GM21619 (cell line): ENCODE measurements at regions not wholly inside any gene's neighbourhood (a gene's known extent, or its start where the extent isn't known, plus 50 kb on each side); places are given as distances from the start of the nearest gene placed in this dataset.

ENCODE experiments used
- ATAC-seq: cut with Tn5 transposase; IDR thresholded peaks from one replicate; pipeline ENCODE4 v1.9.1; 2021; ENCODE audit not compliant: unreplicated experiment

DNA sequence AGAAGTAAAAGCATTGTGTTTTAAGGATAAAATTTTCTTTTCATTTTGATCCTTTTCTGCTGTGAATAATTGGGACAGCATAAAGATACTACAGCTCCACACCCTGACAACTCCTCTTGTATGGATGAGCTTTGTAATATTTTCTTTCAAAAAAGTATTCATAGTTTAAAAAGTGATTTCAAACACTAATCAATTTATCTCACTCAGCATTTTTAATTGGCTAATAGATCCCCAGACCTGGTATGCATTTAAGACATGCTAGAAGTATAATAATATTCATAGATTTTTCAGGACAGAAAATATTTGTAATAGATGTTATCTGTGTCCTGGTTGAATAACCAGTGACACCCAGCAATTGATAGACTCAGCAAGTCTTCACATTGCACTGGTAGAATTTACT, 510.7 kb downstream of the RIT2 start:
- ATAC-seq: no peak

DNA sequence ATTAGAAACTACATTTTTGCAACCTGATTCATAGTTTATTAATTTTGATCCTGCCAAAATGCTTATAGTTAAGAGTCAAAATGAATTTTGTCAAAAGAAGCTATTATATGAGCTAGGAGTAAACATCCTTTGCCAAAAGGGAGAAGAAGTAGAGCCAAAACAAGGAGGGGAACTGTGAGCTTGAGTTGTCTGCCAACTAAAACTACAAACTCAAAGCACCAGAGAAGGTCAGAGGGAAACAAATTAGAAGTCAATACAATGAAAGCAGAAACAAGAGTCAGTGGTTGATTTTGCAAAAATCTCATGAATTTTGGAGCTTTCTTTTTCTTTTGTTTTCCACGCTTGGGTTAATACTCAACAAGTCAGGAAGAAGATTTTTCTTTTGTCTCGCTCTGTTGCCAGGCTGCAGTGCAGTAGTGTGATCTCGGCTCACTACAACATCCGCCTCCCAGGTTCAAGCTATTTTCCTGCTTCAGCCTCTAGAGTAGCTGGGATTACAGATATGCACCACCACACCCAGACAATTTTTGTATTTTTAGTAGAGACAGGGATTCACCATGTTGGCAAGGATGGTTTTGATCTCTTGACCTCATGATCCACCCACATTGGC, 508.5 kb downstream of the RIT2 start:
- no peak for ATAC-seq

DNA sequence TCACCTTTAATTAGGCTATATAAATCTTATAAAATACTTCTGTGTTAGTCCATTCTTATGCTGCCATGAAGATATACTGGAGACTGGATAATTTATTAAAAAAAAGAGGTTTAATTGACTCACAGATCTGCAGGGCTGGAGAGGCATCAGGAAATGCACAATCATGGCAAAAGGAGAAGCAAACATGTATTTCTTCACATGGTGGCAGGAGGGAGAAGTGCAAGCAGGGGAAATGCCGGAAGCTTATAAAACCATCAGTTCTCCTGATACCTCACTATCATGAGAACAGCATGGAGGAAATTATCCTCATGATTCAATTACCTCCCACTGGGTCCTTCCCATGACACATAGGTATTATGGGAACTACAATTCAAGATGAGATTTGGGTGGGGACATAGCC, 504.4 kb downstream of the RIT2 start:
- no peak for ATAC-seq

DNA sequence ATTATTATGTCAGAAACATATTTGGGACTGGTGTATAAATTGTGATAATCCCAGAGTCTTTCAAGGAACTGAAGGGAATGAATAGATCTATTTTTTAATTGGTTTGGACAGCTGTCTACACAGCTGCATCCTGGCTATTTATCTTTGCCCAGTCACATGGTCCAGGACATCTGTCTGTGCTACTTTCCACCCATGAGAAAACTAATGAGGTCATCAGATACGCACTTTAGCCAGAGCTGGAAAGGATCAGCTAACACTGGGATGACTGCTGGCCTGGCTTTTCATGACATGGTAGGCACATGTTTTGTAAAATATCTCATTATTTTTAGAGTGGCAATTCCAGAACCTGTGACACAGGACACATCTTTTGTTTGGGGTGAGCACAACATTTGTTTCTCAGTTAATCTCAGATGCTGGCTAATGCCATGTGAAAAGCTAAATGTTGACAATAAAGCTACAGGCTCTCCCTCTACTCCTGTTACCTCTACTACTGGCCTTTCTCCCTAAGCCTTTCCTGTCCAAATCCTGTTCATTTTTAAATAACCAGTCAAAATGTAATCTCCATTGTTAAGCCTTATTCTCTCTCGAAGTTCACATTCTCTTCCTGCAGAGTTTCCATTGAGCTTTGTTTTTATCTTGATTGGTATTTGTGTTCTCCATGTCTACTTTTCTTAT, 500.7 kb downstream of the RIT2 start:
- ATAC-seq: no peak

DNA sequence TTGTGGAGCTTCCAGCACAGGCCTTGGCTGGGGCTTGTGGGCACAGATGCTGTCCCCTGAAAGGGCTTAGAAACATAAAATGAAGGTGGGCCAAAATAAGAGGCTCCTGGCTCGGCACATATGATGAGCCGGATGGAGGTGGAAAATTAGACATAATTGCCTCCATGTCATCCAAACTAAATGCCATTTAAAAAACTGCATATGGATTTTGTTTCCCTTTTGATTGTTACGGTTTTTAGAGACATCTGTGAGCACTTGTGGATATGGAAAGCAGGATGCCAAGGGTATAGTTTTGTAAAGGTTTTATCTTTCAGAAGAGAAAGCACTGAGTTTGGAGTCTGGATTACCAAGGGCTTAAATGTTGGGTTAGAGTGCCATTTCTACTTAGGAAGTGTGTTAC, 498.3 kb downstream of the RIT2 start:
- no peak for ATAC-seq

DNA sequence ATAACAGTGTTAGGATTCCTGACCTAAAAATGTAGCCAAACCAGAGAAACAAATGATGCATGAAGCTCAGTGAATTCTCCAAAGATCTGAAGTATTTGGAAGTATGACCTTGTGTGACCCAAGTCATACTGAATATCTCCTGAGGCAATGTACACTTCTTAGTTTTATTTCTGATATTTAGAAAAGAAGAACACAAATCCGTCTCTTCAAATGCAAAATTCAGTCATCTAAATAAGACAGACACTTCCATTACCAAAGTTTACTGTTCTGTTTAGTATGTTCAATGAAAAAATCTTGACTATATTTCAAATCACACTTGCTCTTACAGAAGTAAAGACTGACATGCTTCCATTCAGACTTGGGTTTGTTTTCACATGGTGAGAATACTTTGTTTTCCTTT, 495.7 kb downstream of the RIT2 start:
- no peak for ATAC-seq

DNA sequence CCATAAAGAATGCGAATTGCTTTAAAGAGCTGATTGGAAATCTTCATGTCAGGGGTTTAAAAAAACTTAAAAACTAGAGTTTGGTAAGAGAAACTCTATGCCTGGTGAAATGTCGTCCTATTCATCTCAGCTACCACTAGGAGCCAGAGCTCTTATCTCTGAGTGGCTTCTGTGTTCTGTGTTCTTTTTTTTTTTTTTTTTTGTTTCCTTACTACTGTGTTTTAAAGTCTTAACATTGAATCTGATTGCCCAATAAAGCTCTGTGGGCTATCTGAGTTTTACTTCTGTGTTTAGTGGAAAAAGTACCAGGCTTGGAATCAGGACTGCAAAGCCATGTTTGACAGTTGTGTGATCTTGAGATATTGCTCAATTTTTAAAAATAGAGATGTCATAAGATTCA, 494.8 kb downstream of the RIT2 start:
- ATAC-seq: no peak

DNA sequence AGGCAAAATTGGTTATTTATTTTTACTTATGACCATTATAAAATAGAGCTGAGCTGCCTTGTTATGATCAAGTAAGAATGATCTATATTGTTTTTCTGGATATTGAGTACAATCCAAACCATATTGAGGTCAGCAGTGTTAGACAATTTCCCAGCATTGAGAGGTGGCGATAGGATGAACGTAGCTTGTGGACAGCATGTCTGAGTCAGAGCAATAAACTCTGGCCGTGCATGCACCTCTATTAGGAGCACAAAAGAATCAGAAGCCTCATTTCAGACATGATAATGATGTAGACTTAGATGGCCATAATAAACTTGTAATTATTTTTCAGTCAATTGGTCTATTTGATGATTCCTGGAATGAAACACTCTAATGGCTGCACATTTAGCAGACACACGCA, 491.6 kb downstream of the RIT2 start:
- ATAC-seq: no peak

DNA sequence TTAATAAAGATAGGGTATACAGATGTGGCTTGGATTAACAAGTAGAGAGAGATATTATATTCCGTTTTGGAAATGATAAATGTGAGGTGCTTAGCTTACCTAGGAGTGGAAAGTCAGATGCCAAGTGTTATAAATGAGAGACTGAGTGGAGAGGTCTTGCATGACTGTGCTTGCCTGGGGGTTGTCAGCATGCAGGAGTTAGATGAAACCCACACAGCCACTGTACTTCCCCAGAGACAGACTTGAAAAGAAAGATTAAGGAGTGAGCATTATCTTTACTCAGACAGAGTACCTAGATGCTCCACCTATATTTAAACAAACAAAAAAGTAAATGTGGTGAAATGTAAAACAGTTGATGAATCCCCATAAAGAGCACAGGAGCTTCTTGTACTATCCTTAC, 482.7 kb downstream of the RIT2 start:
- ATAC-seq: no peak

DNA sequence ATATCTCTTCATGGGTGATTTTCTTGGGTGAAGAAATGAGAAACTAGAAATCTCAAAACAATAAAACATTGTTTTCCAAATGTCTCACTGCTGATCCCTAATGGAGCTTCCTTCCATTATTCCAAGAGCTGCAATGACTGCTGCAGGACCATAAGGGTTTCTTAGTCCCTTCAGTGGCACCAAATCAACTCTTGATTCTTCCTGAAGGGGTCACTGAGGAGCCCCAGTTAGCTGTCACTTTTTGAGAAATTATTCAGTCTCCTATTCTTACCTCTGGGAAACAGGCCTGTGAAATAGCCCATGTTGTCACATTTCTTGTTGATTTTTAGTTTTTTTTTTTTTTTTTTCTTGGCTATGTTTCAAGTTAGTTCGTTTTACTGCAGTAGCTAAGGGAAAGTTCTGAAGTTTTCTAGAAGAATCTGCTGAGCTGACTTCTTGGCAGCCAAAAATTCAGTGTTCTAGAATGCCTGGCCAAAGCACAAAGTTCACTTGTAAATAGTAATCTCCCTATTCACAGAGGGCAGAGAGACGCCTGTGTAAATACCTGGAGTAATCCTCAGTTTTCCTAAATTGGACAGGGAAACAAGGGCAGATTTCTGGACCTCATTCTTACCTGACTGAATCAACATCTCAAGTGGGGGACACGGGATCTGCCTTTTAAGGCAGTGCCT, 480.0 kb downstream of the RIT2 start:
- no peak for ATAC-seq

DNA sequence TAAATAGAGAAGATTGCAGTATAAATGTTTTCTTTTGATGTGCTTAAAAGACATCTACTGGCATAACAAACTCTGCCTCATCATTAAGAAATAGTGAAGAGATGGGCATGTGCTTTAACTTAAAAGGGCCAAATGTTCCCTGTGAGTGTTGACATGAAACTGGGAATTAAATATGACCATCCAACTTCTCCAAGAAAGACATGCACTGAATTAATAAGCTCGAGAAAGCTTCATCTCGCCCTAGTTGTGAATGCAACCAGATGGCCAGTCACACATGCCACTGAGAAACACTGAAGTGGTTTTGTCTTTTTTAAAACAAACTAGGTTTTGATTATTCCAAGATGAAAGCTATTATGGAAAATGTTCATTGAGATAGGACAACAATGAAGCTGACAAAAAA, 479.2 kb downstream of the RIT2 start:
- ATAC-seq: no peak

DNA sequence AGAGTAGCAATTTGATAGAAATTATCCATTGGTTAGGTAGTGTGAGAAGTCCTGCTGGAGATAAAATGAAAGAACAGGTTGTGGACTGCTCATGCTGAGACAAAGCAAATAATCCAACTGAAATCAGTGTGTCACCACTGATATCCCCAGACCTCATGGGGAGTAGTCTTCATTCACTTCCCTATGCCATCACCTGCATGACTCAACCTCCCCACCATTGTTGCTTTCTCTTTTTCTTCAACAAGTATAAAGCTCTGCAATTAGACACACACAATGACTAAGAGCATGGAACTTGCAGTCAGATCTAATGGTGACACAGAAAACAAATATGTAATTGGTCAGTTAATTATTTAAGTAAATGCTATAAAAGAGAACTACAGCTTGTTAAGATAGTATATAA, 475.3 kb downstream of the RIT2 start:
- ATAC-seq: no peak

DNA sequence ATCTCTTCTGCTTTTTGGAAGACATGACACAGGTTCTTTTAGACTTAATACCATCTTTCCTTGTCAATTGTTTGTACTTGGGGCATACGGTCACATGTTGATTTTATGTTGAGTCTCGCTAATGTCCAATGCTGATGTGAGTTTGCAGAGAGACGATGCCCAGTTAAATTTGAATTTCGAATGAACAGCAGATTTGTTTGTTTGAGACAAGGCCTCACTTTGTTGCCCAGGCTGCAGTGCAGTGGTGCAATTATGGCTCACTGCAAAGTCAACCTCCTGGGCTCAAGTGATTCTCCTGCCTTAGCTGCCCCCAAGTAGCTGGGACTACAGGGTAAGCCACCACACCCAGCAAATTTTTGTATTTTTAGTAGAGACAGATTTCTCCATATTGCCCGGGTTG, 473.5 kb downstream of the RIT2 start:
- no peak for ATAC-seq

DNA sequence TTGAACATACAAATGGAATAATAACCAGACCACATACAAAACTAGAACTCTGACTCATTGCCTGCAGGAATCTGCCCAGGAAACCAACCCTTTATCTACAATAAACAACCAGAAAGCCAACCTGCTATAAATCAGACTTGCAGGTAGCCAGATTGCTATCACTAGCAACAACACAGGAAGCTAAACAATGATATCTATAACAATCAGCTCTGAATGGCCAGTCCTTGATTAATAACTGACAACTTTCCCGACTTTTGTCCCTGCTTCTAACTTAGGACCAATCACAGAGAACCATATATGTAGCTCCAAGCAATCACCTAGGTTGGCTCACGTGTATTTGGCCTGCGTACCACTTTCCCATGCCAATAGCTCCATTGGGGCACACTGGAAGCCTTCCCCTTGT, 470.8 kb downstream of the RIT2 start:
- ATAC-seq: no peak

DNA sequence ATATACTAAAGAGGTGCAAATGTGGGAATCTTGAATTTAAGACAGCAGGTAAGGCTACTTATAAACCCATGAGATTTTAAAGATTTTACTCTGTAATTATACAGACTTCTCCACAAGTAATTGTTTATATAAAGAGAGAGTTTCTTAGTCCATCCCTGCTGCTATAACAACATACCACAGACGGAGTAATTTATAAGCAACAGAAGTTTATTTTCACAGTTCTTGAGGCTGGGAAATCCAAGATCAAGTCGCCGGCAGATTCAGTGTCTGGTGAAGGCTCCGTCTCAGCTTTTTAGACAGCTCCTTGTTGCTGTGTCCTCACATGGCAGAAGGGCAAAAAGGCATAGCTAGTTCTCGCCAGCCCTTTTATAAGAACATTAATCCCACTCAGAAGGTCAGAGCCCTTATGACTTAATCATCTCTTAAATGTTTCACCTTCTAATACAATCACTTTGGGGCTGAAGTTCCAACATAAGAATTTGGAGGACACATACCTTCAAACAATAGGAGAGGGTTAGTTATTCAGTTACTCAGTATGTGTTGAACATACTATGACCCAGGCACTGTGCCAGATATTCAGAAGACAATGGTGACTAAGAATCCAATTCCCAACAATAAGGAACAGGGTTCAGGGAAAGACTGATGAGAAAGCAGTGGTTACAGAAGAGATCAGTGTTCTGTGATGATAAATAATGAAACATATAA, 466.0 kb downstream of the RIT2 start:
- no peak for ATAC-seq

DNA sequence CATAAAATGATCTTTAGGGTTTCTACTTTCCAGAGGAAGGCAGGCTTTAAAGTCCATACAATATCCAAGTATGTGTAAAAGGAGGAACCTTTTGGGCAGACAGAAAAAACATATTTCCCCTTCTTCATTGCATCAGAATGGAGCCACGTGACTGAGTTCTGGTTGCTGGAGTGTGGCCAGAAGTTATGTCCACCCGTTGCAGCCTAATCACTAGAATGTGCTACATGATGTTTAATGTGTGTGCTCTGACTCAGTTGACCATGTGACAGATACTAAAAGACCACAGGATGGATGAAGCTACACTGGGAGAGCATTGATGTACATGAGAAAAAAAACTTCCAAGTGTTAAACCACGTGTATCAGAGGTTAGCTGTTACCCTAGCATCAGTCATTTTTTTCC, 460.9 kb downstream of the RIT2 start:
- ATAC-seq: no peak

DNA sequence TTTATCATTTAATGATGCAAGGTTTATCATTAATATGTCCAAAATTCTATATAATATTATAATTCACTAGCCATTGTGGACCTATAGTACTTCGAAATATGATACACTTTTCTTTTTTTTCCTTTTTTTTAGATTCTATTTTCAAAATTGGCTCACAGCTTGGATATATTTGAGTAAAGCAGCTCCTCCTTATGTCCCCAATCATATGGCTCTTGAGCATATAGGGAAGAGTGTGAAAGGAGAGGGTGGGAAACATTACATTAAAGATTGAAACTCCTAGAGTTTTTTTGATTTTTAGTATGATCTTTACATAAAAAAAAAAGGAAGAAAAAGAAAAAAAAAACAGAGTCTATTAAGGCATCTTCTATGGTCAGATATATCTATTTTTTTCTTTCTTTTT, 457.9 kb downstream of the RIT2 start:
- ATAC-seq: no peak

DNA sequence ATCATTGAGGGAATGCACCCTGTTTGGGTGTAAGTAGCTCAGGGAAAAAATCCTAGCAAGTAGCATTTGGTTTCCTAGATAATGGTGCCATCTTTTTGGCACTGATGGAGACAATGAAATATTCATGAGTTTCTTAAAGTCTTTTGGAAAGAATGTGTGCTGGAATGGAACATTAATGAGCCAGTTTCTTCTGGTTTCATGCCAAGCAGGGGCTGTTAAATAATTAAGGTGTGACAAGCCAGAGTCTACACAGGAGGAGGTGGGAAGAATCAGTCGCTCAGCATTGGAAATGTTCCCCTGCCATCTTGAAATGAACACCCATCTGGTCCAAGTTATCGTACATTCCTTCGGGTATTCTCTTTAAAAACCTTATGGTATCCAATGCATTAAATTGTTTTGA, 457.3 kb downstream of the RIT2 start:
- no peak for ATAC-seq

DNA sequence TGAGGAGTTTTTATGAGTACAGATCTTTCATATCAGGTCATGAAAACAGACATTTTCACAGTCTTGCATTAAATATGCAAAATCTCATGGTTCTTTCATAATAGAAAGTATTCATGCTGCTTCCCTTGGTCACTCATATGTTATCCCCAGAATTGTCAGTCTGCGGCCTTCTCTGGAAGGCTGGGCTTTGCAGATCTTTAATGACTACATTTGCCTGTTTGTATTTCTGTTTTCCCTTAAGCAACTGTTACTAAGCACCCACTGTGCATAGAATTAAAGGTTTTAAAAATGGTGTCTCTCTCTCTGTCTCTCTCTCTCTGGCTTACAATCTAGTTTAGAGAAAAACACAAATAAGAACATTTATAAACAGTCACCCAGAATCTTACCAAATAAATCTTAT, 456.3 kb downstream of the RIT2 start:
- ATAC-seq: no peak

DNA sequence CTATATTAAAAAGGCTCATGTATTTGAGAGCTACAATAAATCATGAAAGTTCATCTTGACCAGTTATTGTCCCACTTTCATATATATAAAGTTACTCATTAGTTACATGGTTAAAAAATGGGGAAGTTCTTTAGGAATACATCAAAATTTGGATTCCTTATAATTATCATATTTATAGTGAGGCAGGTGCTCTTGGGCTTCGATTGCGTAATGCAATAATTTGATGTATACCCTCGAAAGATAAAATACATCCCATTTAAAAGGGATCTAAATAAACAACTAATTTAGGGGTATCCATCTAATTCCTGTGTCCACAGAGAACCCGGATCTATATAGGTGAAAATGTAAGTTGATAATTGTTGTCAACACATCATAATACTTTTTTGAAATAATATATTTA, 444.6 kb downstream of the RIT2 start:
- ATAC-seq: no peak

DNA sequence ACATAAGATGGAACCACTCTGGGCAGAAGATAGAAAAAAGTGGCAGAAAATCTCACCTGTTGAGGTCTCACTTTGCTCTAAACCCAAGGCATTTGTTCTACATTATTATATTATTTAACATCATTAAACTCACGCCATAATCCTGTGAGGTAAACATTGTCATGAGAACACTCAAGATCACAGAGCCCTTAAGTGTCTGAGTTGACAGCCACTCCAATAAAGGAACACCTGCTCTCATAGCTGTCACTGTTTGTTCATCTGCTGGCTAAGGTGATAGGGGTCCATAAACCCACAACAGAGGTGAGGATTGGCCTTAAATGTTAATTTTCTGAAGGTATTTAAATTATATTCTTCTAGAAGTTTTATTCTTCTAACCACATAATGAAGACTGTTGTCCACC, 439.7 kb downstream of the RIT2 start:
- ATAC-seq: no peak

DNA sequence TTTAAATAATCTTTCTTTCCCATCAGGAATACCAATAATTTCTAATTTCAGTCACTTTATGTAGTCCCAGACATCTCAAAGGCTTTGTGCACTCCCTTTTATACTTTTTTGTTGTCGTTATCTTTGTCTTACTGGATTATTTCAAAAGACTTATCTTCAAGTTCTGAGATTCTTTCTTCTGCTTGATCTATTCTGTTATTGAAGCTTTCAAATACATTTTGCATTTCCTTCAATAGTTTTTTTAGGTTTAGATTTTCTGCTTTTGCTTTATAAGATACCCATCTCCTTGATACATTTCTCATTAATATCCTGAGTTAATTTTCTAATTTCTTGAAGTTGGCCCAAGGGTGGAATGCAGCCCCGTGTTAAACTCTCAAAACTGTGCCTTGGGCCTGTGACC, 432.4 kb downstream of the RIT2 start:
- no peak for ATAC-seq
